Ovary (tissue), 7 donors: ENCODE measurements at regions not wholly inside any gene's neighbourhood (a gene's known extent, or its start where the extent isn't known, plus 50 kb on each side); places are given as distances from the start of the nearest gene placed in this dataset.

Experiments
- DNase-seq, 5 donors: peaks; one replicate each; pipeline ENCODE4 v3.0.0-alpha.2; 2019 to 2020
- H3K27ac ChIP-seq, 2 donors: fragments of 200-600 bp; one replicate each; pipeline versions ENCODE4 v1.5.1 to v1.8.0; 2019 to 2022
- H3K27me3 ChIP-seq: fragments of 200-600 bp; one replicate; pipeline ENCODE4 v1.8.0; 2022
- H3K36me3 ChIP-seq: fragments of 200-600 bp; sonication (generic); one replicate; pipeline ENCODE4 v1.5.1; 2019
- H3K4me1 ChIP-seq: one replicate; pipeline ENCODE4 v1.8.1; 2013; ENCODE audit warnings: mild to moderate bottlenecking, moderate library complexity; ENCODE audit not compliant: insufficient read depth
- H3K4me3 ChIP-seq: fragments of 200-600 bp; sonication (generic); one replicate; pipeline ENCODE4 v1.5.1; 2017
- H3K9me3 ChIP-seq, 2 donors: fragments of 200-600 bp in 1 of 2; sonication (generic) in 1 of 2; one replicate each; pipeline versions ENCODE4 v1.5.1 to v1.8.1; 2013 to 2019; ENCODE audit warnings: mild to moderate bottlenecking in 1 of 2, moderate library complexity in 1 of 2
- CTCF ChIP-seq, 3 donors: fragments of 450-650 bp in 2 of 3; fragments of 200-600 bp in 1 of 3; IDR thresholded peaks; one replicate each; pipeline versions ENCODE4 v1.5.1 to v1.8.0; 2016 to 2022; ENCODE audit warnings: antibody characterized with exemption in 3 of 3, mild to moderate bottlenecking in 1 of 3
- EP300 ChIP-seq: sonication (generic); formaldehyde crosslinking; IDR thresholded peaks from one replicate; pipeline ENCODE4 v1.6.1; 2017; ENCODE audit warnings: antibody characterized with exemption
- POLR2A ChIP-seq: fragments of 450-650 bp; IDR thresholded peaks from one replicate; pipeline ENCODE4 v1.6.1; 2017; ENCODE audit warnings: antibody characterized with exemption, mild to moderate bottlenecking, moderate library complexity
- WGBS, 3 donors: extraction: QIAGEN DNeasy Blood & Tissue Kit in 1 of 3; methylation state at CpG; one replicate each; pipeline versions ENCODE4 v1.1.5 to v1.1.7; 2013 to 2017; 5-methylcytosine and 5-hydroxymethylcytosine counted together
- intact Hi-C, 4 donors: fragments of 100-400 bp; cut with DNase I; formaldehyde crosslinking; loops; one replicate each; pipeline versions ENCODE4 v1.11.0 to v1.15.1; 2022 to 2023
- donor health status: DM: no; HTN: no; CAD: no; lungs with moderate emphysema.
- donor health status: DM: no; HTN: no; CAD: no.
- donor health status: Bipolar disorder and iron deficiency.
- donor health status: DM: no; HTN: no; CAD: no.
- donor health status: DM: yes; HTN: yes; CAD: no.

GRCh38 chr10:33673839-33674415 lies 339.5 kb upstream of the NRP1 start:
- WGBS, 3 donors, result 65 to 94% (median 88%) methylated on average over 3 of the region's 3 CpGs

GRCh38 chr10:33669904-33670303 lies 335.4 kb upstream of the NRP1 start:
- H3K4me3 ChIP-seq, result no peak overlapping the region
- no peaks in the 10 kb centered on the region for H3K27me3 ChIP-seq
- WGBS, 3 donors, result 89 to 92% (median 90%) methylated on average over 5 of the region's 5 CpGs
- H3K36me3 ChIP-seq, result no peaks in the 10 kb centered on the region
- TF ChIP-seq EP300 (no peak), POLR2A (no peak), CTCF (IDR thresholded peaks at IDR 0.05) (no peak)
- H3K9me3 ChIP-seq, result no peaks in the 10 kb centered on the region
- DNase-seq, result no peak
- no peaks in the 10 kb centered on the region for H3K4me1 ChIP-seq
- no peak overlapping the region for H3K27ac ChIP-seq
- intact Hi-C loops, result no loop called here

More at GRCh38 chr10:33673839-33674415, 339.5 kb upstream of the NRP1 start:
- no peaks in the 10 kb centered on the region for H3K27me3 ChIP-seq
- H3K4me3 ChIP-seq, result no peak overlapping the region
- H3K4me1 ChIP-seq, result no peaks in the 10 kb centered on the region
- H3K9me3 ChIP-seq, result no peaks in the 10 kb centered on the region
- intact Hi-C loops, result no loop called here
- DNase-seq, result no peak
- no peak overlapping the region for H3K27ac ChIP-seq
- TF ChIP-seq EP300 (no peak), CTCF (IDR thresholded peaks at IDR 0.05) (no peak), POLR2A (no peak)
- H3K36me3 ChIP-seq, result no peaks in the 10 kb centered on the region

- DNase-seq, result no peak
- no peaks in the 10 kb centered on the region for H3K9me3 ChIP-seq
- TF ChIP-seq POLR2A, result no peak
- no peak for TF ChIP-seq EP300
- no peak for TF ChIP-seq CTCF (IDR thresholded peaks at IDR 0.05)
- no peak overlapping the region for H3K4me3 ChIP-seq
- H3K4me1 ChIP-seq, result peaks cover 1% of the 10 kb centered on the region
- no peaks in the 10 kb centered on the region for H3K36me3 ChIP-seq
- intact Hi-C loops, result no loop called here
- 86 to 91% (median 87%) methylated on average over 5 of the region's 5 CpGs for WGBS, 3 donors
- no peaks in the 10 kb centered on the region for H3K27me3 ChIP-seq
- H3K27ac ChIP-seq, result no peak overlapping the region
Observed at GRCh38 chr10:33666686-33667480, 332.4 kb upstream of the NRP1 start.

- no peak for DNase-seq
- no peaks in the 10 kb centered on the region for H3K27me3 ChIP-seq
- no peak overlapping the region for H3K27ac ChIP-seq
- intact Hi-C loops, result no loop called here
- H3K36me3 ChIP-seq, result no peaks in the 10 kb centered on the region
- no peak overlapping the region for H3K4me3 ChIP-seq
- TF ChIP-seq POLR2A (no peak), EP300 (no peak), CTCF (IDR thresholded peaks at IDR 0.05) (no peak)
- H3K9me3 ChIP-seq, result no peaks in the 10 kb centered on the region
- H3K4me1 ChIP-seq, result peaks cover 4% of the 10 kb centered on the region
Observed at GRCh38 chr10:33665501-33665900, 331.0 kb upstream of the NRP1 start.
